CD14-positive monocyte (primary cell): ENCODE measurements at regions not wholly inside any gene's neighbourhood (a gene's known extent, or its start where the extent isn't known, plus 50 kb on each side); places are given as distances from the start of the nearest gene placed in this dataset.
"Not testable (repeated sequence)": the region's sequence is repeated elsewhere in the genome, so short reads cannot be mapped to it uniquely, and the experiment has no call there.

ENCODE experiments used
- DNase-seq, 3 donors: peaks; one replicate each; pipeline ENCODE4 v3.0.0-alpha.2; 2011 to 2022
- H2AFZ ChIP-seq: 2 replicates; pipeline ENCODE4 v1.6.0; 2012; ENCODE audit warnings: mild to moderate bottlenecking, low read depth, low read length, inconsistent platforms; ENCODE audit not compliant: insufficient read depth, poor library complexity, severe bottlenecking
- H3K27ac ChIP-seq, 2 donors: 1 replicate in 1 of 2; 2 replicates in 1 of 2; pipeline ENCODE4 v1.5.1; 2012 to 2013; ENCODE audit warnings: low read length in 2 of 2, control low read depth in 1 of 2, inconsistent platforms in 1 of 2, low read depth in 1 of 2, mild to moderate bottlenecking in 1 of 2
- H3K27me3 ChIP-seq, 2 donors: one replicate each; pipeline versions ENCODE4 v1.6.0 to v1.6.1; 2011 to 2013; ENCODE audit warnings: low read length in 2 of 2; ENCODE audit not compliant: control insufficient read depth in 2 of 2, insufficient read depth in 2 of 2
- H3K36me3 ChIP-seq, 2 donors: replicated peaks in 1 of 2; 1 replicate in 1 of 2; 2 replicates in 1 of 2; pipeline versions ENCODE4 v1.5.1 to v1.6.1; 2012 to 2013; ENCODE audit warnings: low read length in 2 of 2, control low read depth in 1 of 2, inconsistent platforms in 1 of 2, mild to moderate bottlenecking in 1 of 2; ENCODE audit not compliant: insufficient read depth in 2 of 2, control insufficient read depth in 1 of 2
- H3K4me1 ChIP-seq, 2 donors: 1 replicate in 1 of 2; 2 replicates in 1 of 2; pipeline versions ENCODE4 v1.5.1 to v1.6.1; 2012 to 2013; ENCODE audit warnings: low read length in 2 of 2, control low read depth in 1 of 2, inconsistent platforms in 1 of 2, mild to moderate bottlenecking in 1 of 2, moderate library complexity in 1 of 2; ENCODE audit not compliant: insufficient read depth in 2 of 2, control insufficient read depth in 1 of 2
- H3K4me2 ChIP-seq: replicated peaks from 2 replicates; pipeline ENCODE3; 2012; ENCODE audit warnings: low read length, moderate library complexity, mild to moderate bottlenecking; ENCODE audit not compliant: poor library complexity, severe bottlenecking; ENCODE audit errors: extremely low read depth
- H3K4me3 ChIP-seq, 3 experiments: fragments of 200-600 bp in 1 of 3; sonication (generic) in 1 of 3; replicated peaks in 1 of 3; 1 replicate in 2 of 3; 2 replicates in 1 of 3; pipeline ENCODE4 v1.5.1; 2011 to 2013; ENCODE audit warnings: low read length in 3 of 3, mild to moderate bottlenecking in 3 of 3, control low read depth in 2 of 3, low read depth in 2 of 3, inconsistent platforms in 1 of 3, moderate library complexity in 1 of 3
- H3K79me2 ChIP-seq: 2 replicates; pipeline ENCODE4 v1.6.0; 2012; ENCODE audit warnings: mild to moderate bottlenecking, control low read depth, inconsistent platforms, low read length, moderate library complexity; ENCODE audit not compliant: insufficient read depth
- H3K9ac ChIP-seq: 2 replicates; pipeline ENCODE4 v1.6.0; 2017; ENCODE audit warnings: low read length, mild to moderate bottlenecking; ENCODE audit not compliant: insufficient read depth, poor library complexity, severe bottlenecking
- H3K9me3 ChIP-seq, 2 donors: replicated peaks in 1 of 2; 1 replicate in 1 of 2; 2 replicates in 1 of 2; pipeline versions ENCODE4 v1.5.1 to v1.6.1; 2012 to 2013; ENCODE audit warnings: low read length in 2 of 2, control low read depth in 1 of 2; ENCODE audit not compliant: control insufficient read depth in 1 of 2, insufficient read depth in 1 of 2
- H4K20me1 ChIP-seq: 2 replicates; pipeline ENCODE4 v1.6.0; 2012; ENCODE audit warnings: mild to moderate bottlenecking, low read length, control low read depth, moderate library complexity; ENCODE audit not compliant: insufficient read depth
- H3K27ac Mint-ChIP-seq, 7 donors: one replicate each; pipeline ENCODE4 v1.8.0; 2020; ENCODE audit warnings: mild to moderate bottlenecking in 7 of 7, mixed read lengths in 7 of 7, moderate library complexity in 6 of 7, inconsistent platforms in 2 of 7
- H3K27me3 Mint-ChIP-seq, 3 donors: one replicate each; pipeline ENCODE4 v1.8.0; 2021 to 2022; ENCODE audit warnings: low read depth in 3 of 3, mild to moderate bottlenecking in 3 of 3, mixed read lengths in 3 of 3, moderate library complexity in 3 of 3, inconsistent platforms in 1 of 3
- H3K36me3 Mint-ChIP-seq, 2 donors: one replicate each; pipeline ENCODE4 v1.8.0; 2020; ENCODE audit warnings: mixed read lengths in 2 of 2, inconsistent platforms in 1 of 2, mild to moderate bottlenecking in 1 of 2
- H3K4me1 Mint-ChIP-seq: one replicate; pipeline ENCODE4 v1.8.0; 2020; ENCODE audit warnings: mild to moderate bottlenecking, mixed read lengths
- H3K4me3 Mint-ChIP-seq, 2 donors: one replicate each; pipeline ENCODE4 v1.8.0; 2020; ENCODE audit warnings: mild to moderate bottlenecking in 2 of 2, mixed read lengths in 2 of 2, moderate library complexity in 1 of 2
- H3K9me3 Mint-ChIP-seq, 7 donors: one replicate each; pipeline ENCODE4 v1.8.0; 2020 to 2022; ENCODE audit warnings: mixed read lengths in 7 of 7, mild to moderate bottlenecking in 6 of 7, moderate library complexity in 6 of 7, inconsistent platforms in 2 of 7
- WGBS: methylation state at CpG from one replicate; pipeline ENCODE4 v1.1.5; 2013; ENCODE audit warnings: missing lambda C conversion rate; ENCODE audit not compliant: insufficient coverage; 5-methylcytosine and 5-hydroxymethylcytosine counted together
- intact Hi-C, 2 donors: fragments of 100-400 bp; cut with micrococcal nuclease; formaldehyde crosslinking; loops; one replicate each; pipeline versions ENCODE4 v1.15.0 to v1.15.1; 2023

DNA sequence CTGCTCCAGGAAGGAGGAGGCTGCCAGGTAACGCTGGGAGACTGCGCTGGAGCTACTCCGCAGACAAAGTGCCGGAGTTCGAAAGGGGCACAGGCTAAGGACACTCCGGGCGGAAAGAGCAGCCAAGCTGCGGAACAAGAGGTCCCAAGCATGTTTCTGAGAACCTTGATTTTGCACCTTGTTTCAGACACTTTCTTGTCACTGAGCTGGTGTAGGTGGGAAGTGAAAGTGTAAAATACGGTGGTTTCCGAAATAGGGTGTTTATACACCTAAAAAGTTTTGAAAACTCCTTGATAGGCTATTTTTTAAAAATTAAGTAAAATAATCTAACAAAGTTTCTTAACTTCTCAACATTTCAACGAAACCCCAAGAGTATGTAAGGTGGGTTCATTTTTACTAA lies 278.2 kb downstream of the ANAPC1 start:
- H3K4me1 Mint-ChIP-seq, H3K27ac Mint-ChIP-seq, intact Hi-C loops, H3K36me3 Mint-ChIP-seq, H3K79me2 ChIP-seq, H3K27ac ChIP-seq, H3K4me3 Mint-ChIP-seq, H4K20me1 ChIP-seq, H3K4me3 ChIP-seq, H3K4me2 ChIP-seq, H3K27me3 Mint-ChIP-seq, H3K9ac ChIP-seq, DNase-seq, H3K27me3 ChIP-seq, H3K9me3 Mint-ChIP-seq, H3K9me3 ChIP-seq, H3K4me1 ChIP-seq, H2AFZ ChIP-seq, H3K36me3 ChIP-seq: not testable (repeated sequence)
- WGBS, result no CpG with 5 or more reads among the region's 11 CpGs

DNA sequence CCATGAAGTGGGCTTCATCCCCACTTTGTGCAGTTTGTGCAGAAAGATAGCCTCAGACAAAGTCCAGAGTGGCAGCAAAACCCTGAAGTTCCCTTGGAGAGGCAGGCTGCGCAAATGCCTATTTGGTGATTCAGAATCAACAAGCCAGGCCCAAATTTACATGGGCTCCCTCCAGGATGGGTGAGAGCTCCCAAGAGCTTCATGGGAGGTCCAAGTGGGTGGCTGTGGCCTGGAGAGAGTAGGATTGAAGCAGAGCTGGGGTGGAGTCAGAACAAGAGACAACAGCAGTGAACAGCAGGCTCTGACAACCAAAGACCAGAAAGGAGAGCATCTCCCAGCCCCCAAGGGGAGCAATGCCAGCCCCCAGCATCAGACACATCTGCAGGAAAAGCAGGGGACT lies 277.4 kb downstream of the ANAPC1 start:
- H3K4me3 Mint-ChIP-seq, H3K27ac Mint-ChIP-seq, H3K4me1 ChIP-seq, H3K9me3 ChIP-seq, H3K9me3 Mint-ChIP-seq, H3K4me3 ChIP-seq, H3K27ac ChIP-seq, H3K27me3 Mint-ChIP-seq, H3K36me3 Mint-ChIP-seq, H4K20me1 ChIP-seq, H2AFZ ChIP-seq, H3K4me2 ChIP-seq, intact Hi-C loops, H3K79me2 ChIP-seq, DNase-seq, H3K9ac ChIP-seq, H3K27me3 ChIP-seq, H3K36me3 ChIP-seq: not testable (repeated sequence)
- peaks cover 11% of the 10 kb centered on the region for H3K4me1 Mint-ChIP-seq
- no CpG with 5 or more reads among the region's 1 CpG for WGBS

DNA sequence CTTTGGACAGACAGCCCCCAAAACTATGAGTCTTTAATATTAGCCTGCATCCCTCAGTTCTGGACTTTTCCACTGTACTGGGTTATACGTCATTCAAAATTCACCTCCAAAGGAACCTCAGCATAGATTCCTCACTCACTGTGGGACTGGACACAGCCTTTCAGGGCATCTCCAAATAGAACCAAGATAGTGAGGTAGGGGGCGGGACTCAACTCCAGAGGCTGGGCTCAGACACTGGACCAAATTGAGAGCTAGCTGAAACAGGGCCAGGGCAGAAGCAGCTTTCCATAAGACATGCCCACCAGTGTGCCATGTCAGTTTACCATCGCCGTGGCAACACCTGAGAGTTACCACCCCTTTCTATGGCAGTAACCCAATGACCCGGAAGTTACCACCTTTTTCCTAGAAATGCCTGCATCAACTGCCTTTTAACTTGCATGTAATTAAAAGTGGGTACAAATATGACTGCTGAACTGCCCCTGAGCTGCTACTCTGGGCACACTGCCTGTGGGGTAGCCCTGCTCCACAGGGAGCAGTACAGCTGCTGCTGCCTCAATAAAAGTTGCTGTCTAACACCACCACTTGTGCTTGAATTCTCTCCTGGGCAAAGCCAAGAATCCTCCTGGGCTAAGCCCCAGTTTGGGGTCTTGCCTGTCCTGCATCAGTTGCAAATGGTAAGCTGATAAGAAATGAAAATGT lies 274.7 kb downstream of the ANAPC1 start:
- H3K4me3 Mint-ChIP-seq, H3K4me3 ChIP-seq, H3K27ac Mint-ChIP-seq, H3K27ac ChIP-seq, H3K27me3 ChIP-seq, intact Hi-C loops, H3K36me3 ChIP-seq, H3K9me3 ChIP-seq, H3K27me3 Mint-ChIP-seq, H3K9ac ChIP-seq, H2AFZ ChIP-seq, H3K79me2 ChIP-seq, H4K20me1 ChIP-seq, H3K36me3 Mint-ChIP-seq, H3K4me2 ChIP-seq, H3K9me3 Mint-ChIP-seq, DNase-seq: not testable (repeated sequence)
- H3K4me1 ChIP-seq, result peaks cover 11 to 13% of the 10 kb centered on the region in 2 donors
- H3K4me1 Mint-ChIP-seq, result peaks cover 14% of the 10 kb centered on the region
- WGBS, result no CpG with 5 or more reads among the region's 5 CpGs

- H3K27me3 ChIP-seq, H3K9me3 Mint-ChIP-seq, H3K36me3 ChIP-seq, H3K4me2 ChIP-seq, H3K9me3 ChIP-seq, H4K20me1 ChIP-seq, H3K79me2 ChIP-seq, H3K27me3 Mint-ChIP-seq, H3K4me3 Mint-ChIP-seq, H3K9ac ChIP-seq, DNase-seq, H3K36me3 Mint-ChIP-seq, H3K27ac ChIP-seq, H3K4me3 ChIP-seq, H3K27ac Mint-ChIP-seq, intact Hi-C loops, H2AFZ ChIP-seq: not testable (repeated sequence)
- peaks cover 14% of the 10 kb centered on the region for H3K4me1 Mint-ChIP-seq
- H3K4me1 ChIP-seq, result peaks cover 11 to 13% of the 10 kb centered on the region in 2 donors
- WGBS, result no CpG with 5 or more reads among the region's 2 CpGs
These were observed 274.0 kb downstream of the ANAPC1 start for GRCh38 chr2:111610035-111610434.
